Erythroblast (primary cell): ENCODE measurements at regions not wholly inside any gene's neighbourhood (a gene's known extent, or its start where the extent isn't known, plus 50 kb on each side); places are given as distances from the start of the nearest gene placed in this dataset.
A peak's percentile ranks its signal among the peaks of the same experiment; 100 is the strongest.

Experiments used
- DNase-seq, 2 experiments: peaks; one replicate each; lab custom pipeline; 2025; lab: John Stamatoyannopoulos, UW
- GATA1 ChIP-seq: IDR thresholded peaks from 2 replicates; pipeline ENCODE4 v1.6.1; 2011; ENCODE audit warnings: low read depth, mild to moderate bottlenecking, control low read depth, low read length, moderate library complexity
- POLR2A ChIP-seq: IDR thresholded peaks from 2 replicates; pipeline ENCODE4 v1.6.1; 2011; ENCODE audit warnings: mild to moderate bottlenecking, low read length

GRCh38 chr2:138423745-138424144, 77.8 kb upstream of the SPOPL start:
- TF ChIP-seq GATA1: no peak
- no peak for TF ChIP-seq POLR2A

DNA sequence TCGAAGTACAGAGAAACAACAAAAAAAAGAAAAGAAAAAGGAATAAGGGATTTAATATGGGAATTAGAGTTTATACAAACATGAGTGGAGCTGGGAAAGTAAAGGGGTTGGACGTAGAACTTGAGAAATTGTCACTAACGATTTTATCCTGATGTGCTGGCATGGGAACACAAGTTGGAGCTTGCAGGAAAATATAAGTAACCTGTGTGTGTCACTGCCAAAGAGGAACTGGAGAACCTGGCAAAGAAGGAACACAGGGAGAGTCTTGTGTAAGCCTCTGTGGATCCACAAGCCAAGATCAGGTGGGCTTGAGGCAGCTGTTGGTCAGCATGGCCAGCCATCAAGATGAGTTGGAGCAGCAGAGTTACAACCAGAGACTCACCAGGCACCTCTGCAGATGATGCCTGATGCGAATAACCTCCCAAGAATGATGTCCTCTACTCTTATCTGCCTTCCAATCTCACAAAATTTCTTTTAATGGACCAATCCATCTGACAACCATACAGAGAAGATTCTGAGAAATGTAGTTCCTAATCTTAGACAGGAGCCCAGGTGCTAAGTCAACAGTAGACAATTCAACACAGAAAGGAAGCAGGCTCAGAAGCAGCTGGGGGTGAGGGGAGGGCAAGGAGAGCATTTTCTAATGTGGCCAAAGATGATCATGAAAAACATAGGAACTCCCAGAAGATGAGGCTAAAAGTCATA, 77.0 kb upstream of the SPOPL start:
- TF ChIP-seq POLR2A (no peak), GATA1 (no peak)
- DNase-seq: no peak

More at GRCh38 chr2:138423745-138424144, 77.8 kb upstream of the SPOPL start:
- no peak for DNase-seq

GRCh38 chr2:138426116-138426515, 75.5 kb upstream of the SPOPL start:
- DNase-seq: peak in 1 of 2 experiments; percentile 10

DNA sequence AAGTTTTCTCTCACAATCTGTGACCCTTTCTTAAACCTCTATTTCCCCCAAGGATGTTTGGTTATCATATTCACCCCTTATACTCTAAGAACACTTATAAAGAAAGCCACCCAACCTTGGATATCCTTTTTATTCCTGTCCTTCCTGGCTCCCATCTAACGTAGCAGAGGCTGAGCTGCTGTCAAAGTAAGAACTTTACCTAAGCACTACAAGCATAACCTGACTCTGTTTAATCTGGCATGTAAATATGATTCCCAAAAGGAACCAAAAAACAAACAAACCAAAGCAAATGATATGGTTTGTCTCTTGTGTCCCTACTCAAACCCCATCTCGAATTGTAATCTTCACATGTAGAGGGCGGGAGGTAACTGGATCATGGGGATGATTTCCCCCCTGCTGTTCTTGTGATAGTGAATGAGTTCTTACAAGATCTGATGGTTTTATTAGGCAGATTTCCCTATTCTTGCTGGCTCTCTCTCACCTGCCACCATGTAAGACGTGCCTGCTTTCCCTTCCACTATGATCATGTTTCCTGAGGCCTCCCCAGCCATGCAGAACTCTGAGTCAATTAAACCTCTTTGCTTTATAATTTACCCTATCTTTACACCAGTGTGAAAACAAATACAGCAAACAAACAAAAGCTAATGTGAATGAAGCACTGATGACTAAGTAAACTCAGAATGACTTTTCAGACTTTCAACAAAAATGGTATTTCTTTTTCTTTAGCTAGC, 72.7 kb upstream of the SPOPL start:
- TF ChIP-seq GATA1: no peak
- no peak for TF ChIP-seq POLR2A
- no peak for DNase-seq

DNA sequence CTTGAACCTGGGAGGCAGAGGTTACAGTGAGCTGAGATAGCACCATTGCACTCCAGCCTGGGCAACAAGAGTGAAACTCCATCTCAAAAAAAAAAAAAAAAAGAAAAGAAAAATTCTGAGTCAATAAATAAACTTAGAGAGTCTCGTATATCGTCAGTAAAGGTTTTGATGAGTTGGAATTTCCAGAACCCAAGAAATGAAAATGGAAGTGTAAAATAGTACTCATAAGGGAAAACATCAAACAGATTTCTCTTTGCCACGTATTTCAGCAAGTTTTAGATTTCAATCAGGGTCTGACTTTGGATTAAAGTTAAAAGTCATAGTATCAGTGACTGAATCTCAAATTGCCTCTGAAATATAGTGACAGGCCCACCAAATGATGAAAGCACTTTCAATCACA, 71.4 kb upstream of the SPOPL start:
- no peak for DNase-seq
- no peak for TF ChIP-seq POLR2A
- no peak for TF ChIP-seq GATA1

DNA sequence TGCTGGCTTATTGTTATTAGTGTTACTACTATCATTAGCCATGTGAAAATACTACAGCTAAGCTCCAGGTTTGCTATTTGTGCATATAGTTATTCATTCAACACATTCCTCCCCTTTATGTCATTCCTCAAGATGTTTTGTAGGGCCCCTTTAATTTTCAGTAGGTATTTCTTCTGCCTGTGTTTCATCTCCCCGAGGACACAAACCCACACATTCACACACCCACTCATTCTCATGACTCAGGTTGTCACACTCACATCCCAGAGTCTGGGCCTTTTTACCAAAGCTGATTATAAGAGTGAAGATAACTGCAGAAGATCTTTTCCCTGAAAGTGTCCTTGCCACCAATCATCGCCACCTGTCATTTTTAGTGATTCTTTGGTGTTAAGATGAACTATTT, 68.6 kb upstream of the SPOPL start:
- DNase-seq: peak; percentile 22 to 39
- TF ChIP-seq GATA1: no peak
- no peak for TF ChIP-seq POLR2A

DNA sequence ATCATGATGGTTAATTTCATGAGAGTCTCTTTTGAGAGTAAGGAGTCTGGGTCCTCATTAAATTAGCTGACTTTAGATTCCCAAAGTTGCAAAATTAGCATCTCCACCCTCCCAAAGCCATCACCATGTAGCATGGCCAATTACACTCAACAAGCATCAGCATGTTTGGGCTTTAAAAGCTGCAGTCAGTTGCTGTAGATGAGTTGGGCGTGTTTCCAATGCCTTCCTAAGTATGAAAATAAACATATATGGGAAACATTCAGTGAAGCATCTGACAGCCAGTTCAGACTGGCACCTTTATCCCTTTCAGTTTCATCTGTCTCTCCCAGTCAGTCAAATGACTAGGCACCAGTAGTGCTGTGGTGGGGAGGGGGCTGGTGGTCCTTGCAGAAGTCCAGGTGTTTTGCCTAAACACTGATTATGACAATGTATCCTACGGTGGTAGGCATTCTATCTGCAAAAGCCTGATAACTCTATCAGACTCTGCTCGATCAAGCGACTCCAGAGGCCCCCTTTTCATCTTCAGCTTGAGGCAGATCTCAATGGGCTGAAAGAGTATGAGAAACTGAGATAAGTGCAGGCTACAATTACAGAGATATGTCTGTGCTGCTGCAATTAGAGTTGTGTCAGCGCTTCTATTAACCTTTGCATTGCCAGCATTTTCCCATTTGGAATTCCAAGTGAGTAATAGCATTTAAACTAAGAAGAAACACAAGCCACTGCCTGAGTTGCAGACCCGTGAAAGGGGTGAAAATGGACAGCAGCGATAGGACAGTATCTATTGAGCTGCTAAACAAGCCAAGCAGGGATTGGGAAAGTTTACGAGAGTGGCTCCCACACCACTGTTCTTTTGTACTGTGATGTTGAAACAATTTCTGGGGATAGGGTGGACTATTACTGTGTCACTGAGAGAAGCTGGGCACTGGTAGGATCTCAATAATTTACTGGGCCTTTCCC, 67.3 kb upstream of the SPOPL start:
- no peak for TF ChIP-seq POLR2A
- peak; percentile 79 to 96 for DNase-seq

GRCh38 chr2:138435701-138436100, 65.9 kb upstream of the SPOPL start:
- no peak for TF ChIP-seq GATA1
- no peak for TF ChIP-seq POLR2A
- no peak for DNase-seq

- TF ChIP-seq POLR2A: no peak
- TF ChIP-seq GATA1: no peak
- DNase-seq: no peak
Measured at GRCh38 chr2:138439733-138440132, 61.8 kb upstream of the SPOPL start.

- DNase-seq: no peak
- TF ChIP-seq POLR2A (no peak), GATA1 (no peak)
Measured at GRCh38 chr2:138440759-138441158, 60.8 kb upstream of the SPOPL start.

DNA sequence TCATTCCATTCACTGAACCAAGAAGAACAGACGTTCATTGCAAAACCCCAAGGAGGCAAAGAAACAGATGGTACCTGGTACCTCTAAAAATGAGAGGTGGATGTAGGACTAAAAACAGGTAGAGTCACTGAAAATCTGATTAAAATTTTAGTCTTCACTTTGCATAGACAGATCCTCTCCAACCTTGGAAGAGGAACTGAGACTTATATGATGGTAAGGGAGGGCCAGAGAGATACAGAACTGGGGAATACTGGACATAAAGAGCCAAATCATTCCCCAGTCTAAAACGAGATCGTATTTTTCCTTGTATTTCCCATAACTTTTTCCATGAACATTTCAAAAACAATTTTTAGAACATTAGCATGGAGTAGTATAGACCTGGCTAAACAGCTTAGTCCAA, 59.7 kb upstream of the SPOPL start:
- no peak for TF ChIP-seq POLR2A
- no peak for TF ChIP-seq GATA1
- no peak for DNase-seq

- TF ChIP-seq POLR2A (no peak), GATA1 (no peak)
Measured at GRCh38 chr2:138444411-138444810, 57.2 kb upstream of the SPOPL start.

DNA sequence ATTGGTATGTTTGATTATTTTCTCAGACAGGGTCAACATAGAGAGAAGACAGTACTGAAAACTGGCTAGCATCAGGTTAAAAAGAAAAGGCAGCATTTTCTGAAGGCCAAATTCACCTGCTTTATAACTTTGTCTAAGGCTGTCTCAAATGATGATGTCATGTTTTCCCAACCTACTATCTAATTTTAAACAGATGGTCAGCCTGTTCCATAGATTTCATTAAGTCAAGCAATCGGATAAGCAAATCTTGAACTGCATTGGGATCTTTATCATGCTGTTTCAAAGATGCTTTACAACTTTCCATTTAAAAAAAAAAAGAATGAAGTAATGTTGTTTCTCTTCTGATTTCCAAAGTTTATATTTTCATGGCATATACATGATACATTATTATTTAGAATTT, 56.3 kb upstream of the SPOPL start:
- peak; percentile 6 to 36 for DNase-seq
- TF ChIP-seq POLR2A: no peak
- no peak for TF ChIP-seq GATA1

More at GRCh38 chr2:138444411-138444810, 57.2 kb upstream of the SPOPL start:
- DNase-seq: no peak

DNA sequence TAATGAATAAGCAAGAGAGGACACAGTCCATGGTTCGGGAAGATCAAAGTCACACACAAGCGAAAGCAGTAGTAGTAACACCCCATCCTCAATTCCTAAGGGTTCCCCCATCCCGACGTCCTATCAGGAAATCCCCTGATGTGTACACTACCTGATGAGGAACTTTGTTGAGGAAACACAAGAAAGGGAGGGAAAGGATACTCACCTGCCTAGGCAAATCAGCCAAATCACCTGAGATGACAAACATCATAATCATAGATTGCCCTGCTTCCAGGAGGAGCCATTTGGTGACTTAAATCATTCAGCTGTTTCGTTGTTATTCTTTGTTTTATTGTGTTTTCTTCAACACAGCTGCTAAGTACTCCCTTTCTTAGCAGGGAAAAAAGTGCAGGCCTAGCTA, 55.5 kb upstream of the SPOPL start:
- no peak for DNase-seq
- no peak for TF ChIP-seq GATA1
- TF ChIP-seq POLR2A: no peak
